Uterus (tissue), 2 donors: ENCODE measurements at regions not wholly inside any gene's neighbourhood (a gene's known extent, or its start where the extent isn't known, plus 50 kb on each side); places are given as distances from the start of the nearest gene placed in this dataset.

ENCODE experiments used
- CTCF ChIP-seq, 4 experiments: fragments of 200-600 bp in 2 of 4; fragments of 450-650 bp in 2 of 4; sonication (generic) in 2 of 4; IDR thresholded peaks; one replicate each; pipeline ENCODE4 v1.5.1; 2016 to 2019; ENCODE audit warnings: antibody characterized with exemption in 4 of 4, mild to moderate bottlenecking in 2 of 4, moderate library complexity in 1 of 4
- POLR2A ChIP-seq, 2 donors: fragments of 450-650 bp; IDR thresholded peaks; one replicate each; pipeline ENCODE4 v1.6.1; 2016; ENCODE audit warnings: antibody characterized with exemption in 2 of 2, mild to moderate bottlenecking in 1 of 2, moderate library complexity in 1 of 2

GRCh38 chr3:117447419-117447818 lies 737.8 kb downstream of the TUSC7 start:
- no peak for TF ChIP-seq POLR2A (IDR thresholded peaks at IDR 0.05)
- no peak for TF ChIP-seq CTCF (IDR thresholded peaks at IDR 0.05)
